Islet precursor cell (in vitro differentiated cells): ENCODE measurements at regions not wholly inside any gene's neighbourhood (a gene's known extent, or its start where the extent isn't known, plus 50 kb on each side); places are given as distances from the start of the nearest gene placed in this dataset.

ENCODE experiments used
- DNase-seq: peaks from one replicate; pipeline ENCODE4 v3.0.0-alpha.2; 2018

- DNase-seq = no peak
These were observed 376.9 kb downstream of the PPP3CA start for GRCh38 chr4:100970414-100970813.

- DNase-seq = no peak
These were observed 377.4 kb downstream of the PPP3CA start for GRCh38 chr4:100969925-100970324.

GRCh38 chr4:100968046-100968445 is 379.3 kb downstream of the PPP3CA start:
- no peak for DNase-seq

- no peak for DNase-seq
These were observed 383.7 kb downstream of the PPP3CA start for GRCh38 chr4:100963627-100964026.

GRCh38 chr4:100962698-100963097 is 384.6 kb downstream of the PPP3CA start:
- no peak for DNase-seq

- DNase-seq = no peak
These were observed 387.1 kb downstream of the PPP3CA start for GRCh38 chr4:100960232-100960631.

- no peak for DNase-seq
These were observed 393.3 kb downstream of the PPP3CA start for GRCh38 chr4:100954046-100954445.

GRCh38 chr4:100953616-100954015 is 393.7 kb downstream of the PPP3CA start:
- no peak for DNase-seq

GRCh38 chr4:100952590-100952989 is 394.7 kb downstream of the PPP3CA start:
- no peak for DNase-seq

GRCh38 chr4:100949350-100949935 is 397.9 kb downstream of the PPP3CA start:
- no peak for DNase-seq

- DNase-seq = no peak
These were observed 398.4 kb downstream of the PPP3CA start for GRCh38 chr4:100948911-100949310.

- DNase-seq = no peak
These were observed 401.5 kb downstream of the PPP3CA start for GRCh38 chr4:100945789-100946188.

- DNase-seq = no peak
These were observed 408.6 kb downstream of the PPP3CA start for GRCh38 chr4:100938698-100939097.

GRCh38 chr4:100936661-100937375 is 410.5 kb downstream of the PPP3CA start:
- DNase-seq = no peak

- DNase-seq = no peak
These were observed 412.2 kb downstream of the PPP3CA start for GRCh38 chr4:100935090-100935489.

- DNase-seq = no peak
These were observed 413.7 kb downstream of the PPP3CA start for GRCh38 chr4:100933628-100934027.

GRCh38 chr4:100929758-100930157 is 411.9 kb upstream of the EMCN start:
- DNase-seq = no peak

- DNase-seq = no peak
These were observed 411.3 kb upstream of the EMCN start for GRCh38 chr4:100929135-100929534.

GRCh38 chr4:100926039-100926717 is 408.4 kb upstream of the EMCN start:
- DNase-seq = no peak

- DNase-seq = no peak
These were observed 395.9 kb upstream of the EMCN start for GRCh38 chr4:100913685-100914084.

- DNase-seq = no peak
These were observed 390.7 kb upstream of the EMCN start for GRCh38 chr4:100908540-100908939.

GRCh38 chr4:100907465-100908454 is 389.9 kb upstream of the EMCN start:
- DNase-seq = no peak

- DNase-seq = no peak
These were observed 389.2 kb upstream of the EMCN start for GRCh38 chr4:100906973-100907372.
